DOHH2 (cell line): ENCODE measurements at regions not wholly inside any gene's neighbourhood (a gene's known extent, or its start where the extent isn't known, plus 50 kb on each side); places are given as distances from the start of the nearest gene placed in this dataset.

Experiments
- CTCF ChIP-seq: fragments of 200-600 bp; sonication (generic); IDR thresholded peaks from one replicate; pipeline ENCODE4 v1.5.1; 2014; ENCODE audit warnings: antibody characterized with exemption, mild to moderate bottlenecking, low read depth, low read length; ENCODE audit not compliant: poor library complexity, severe bottlenecking
- EZH2phosphoT487 ChIP-seq: fragments of 200-600 bp; sonication (generic); IDR thresholded peaks from 2 replicates; pipeline ENCODE4 v1.6.1; 2017; ENCODE audit warnings: borderline replicate concordance, mild to moderate bottlenecking, antibody characterized with exemption, low read length, moderate library complexity, mixed read lengths

GRCh38 chr13:106657104-106657503 is 89.2 kb upstream of the ARGLU1 start:
- no peak for TF ChIP-seq CTCF
- no peak for TF ChIP-seq EZH2phosphoT487
